ENCODE measurements at regions not wholly inside any gene's neighbourhood (a gene's known extent, or its start where the extent isn't known, plus 50 kb on each side); places are given as distances from the start of the nearest gene placed in this dataset.

DNA sequence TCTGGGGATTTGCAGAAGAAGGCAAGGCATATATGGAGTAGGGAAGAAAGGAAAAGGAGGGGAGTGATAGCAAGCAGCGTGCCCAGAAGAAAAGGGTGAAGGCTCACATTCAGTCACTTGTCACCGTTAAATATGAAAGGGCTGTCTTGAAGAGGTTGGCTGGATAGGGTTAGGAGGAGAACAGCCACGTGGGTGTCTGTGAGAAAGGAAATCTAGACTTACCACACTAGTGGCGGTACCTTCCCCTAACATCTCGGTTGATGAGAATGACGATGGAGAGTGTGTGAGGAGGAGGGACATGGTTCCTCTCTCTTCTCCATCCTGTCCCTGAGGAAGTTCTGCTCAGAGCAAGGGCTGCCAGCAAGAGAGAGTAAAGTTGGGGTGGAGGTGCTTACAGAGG, 74.3 kb upstream of the CCN6 start:
- TF ChIP-seq, protein P1, sequence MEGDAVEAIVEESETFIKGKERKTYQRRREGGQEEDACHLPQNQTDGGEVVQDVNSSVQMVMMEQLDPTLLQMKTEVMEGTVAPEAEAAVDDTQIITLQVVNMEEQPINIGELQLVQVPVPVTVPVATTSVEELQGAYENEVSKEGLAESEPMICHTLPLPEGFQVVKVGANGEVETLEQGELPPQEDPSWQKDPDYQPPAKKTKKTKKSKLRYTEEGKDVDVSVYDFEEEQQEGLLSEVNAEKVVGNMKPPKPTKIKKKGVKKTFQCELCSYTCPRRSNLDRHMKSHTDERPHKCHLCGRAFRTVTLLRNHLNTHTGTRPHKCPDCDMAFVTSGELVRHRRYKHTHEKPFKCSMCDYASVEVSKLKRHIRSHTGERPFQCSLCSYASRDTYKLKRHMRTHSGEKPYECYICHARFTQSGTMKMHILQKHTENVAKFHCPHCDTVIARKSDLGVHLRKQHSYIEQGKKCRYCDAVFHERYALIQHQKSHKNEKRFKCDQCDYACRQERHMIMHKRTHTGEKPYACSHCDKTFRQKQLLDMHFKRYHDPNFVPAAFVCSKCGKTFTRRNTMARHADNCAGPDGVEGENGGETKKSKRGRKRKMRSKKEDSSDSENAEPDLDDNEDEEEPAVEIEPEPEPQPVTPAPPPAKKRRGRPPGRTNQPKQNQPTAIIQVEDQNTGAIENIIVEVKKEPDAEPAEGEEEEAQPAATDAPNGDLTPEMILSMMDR (IDR thresholded peaks at IDR 0.05): no peak
- no peak for TF ChIP-seq POLR2A (IDR thresholded peaks at IDR 0.05)
